H1 (cell line): ENCODE measurements at regions not wholly inside any gene's neighbourhood (a gene's known extent, or its start where the extent isn't known, plus 50 kb on each side); places are given as distances from the start of the nearest gene placed in this dataset.

ENCODE experiments used
- POLR2AphosphoS5 ChIP-seq: IDR thresholded peaks from 2 replicates; pipeline ENCODE4 v1.6.1; 2011; ENCODE audit warnings: low read depth, low read length
- ZNF274 ChIP-seq: IDR thresholded peaks from 2 replicates; pipeline ENCODE4 v1.7.0; 2012; ENCODE audit warnings: low read length, borderline replicate concordance; ENCODE audit errors: extremely low read depth
- TF ChIP-seq, protein P1 (sequence below), 3 experiments: IDR thresholded peaks; 1 replicate in 2 of 3; 2 replicates in 1 of 3; pipeline versions ENCODE4 v1.5.1 to v1.6.1; 2011; ENCODE audit warnings: low read length in 3 of 3, mild to moderate bottlenecking in 3 of 3, inconsistent platforms in 2 of 3, low read depth in 1 of 3, moderate library complexity in 1 of 3; ENCODE audit not compliant: insufficient read depth in 1 of 3; ENCODE audit errors: control extremely low read depth in 1 of 3

DNA sequence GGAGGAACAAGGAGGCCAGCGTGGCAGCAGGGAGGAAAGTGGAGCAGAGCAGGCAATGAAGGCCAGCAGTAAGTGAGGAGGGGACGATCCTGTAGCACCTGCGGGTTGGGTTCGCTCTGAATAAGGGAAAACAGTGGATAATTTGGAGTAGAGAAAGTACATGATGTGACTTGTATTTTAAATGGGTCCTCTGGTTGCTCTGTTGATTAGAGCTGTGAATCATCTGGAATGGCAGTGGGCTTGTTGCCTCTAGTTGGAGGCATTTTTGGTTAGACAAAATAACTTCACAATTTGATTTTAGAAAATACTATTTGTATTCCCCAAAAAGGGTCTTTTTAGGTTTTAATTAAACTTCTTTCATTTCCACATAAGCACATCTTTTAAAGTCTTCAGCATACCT lies 277.4 kb downstream of the ARL4A start:
- TF ChIP-seq POLR2AphosphoS5 (no peak), ZNF274 (no peak)
- TF ChIP-seq, protein P1, sequence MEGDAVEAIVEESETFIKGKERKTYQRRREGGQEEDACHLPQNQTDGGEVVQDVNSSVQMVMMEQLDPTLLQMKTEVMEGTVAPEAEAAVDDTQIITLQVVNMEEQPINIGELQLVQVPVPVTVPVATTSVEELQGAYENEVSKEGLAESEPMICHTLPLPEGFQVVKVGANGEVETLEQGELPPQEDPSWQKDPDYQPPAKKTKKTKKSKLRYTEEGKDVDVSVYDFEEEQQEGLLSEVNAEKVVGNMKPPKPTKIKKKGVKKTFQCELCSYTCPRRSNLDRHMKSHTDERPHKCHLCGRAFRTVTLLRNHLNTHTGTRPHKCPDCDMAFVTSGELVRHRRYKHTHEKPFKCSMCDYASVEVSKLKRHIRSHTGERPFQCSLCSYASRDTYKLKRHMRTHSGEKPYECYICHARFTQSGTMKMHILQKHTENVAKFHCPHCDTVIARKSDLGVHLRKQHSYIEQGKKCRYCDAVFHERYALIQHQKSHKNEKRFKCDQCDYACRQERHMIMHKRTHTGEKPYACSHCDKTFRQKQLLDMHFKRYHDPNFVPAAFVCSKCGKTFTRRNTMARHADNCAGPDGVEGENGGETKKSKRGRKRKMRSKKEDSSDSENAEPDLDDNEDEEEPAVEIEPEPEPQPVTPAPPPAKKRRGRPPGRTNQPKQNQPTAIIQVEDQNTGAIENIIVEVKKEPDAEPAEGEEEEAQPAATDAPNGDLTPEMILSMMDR (IDR thresholded peaks at IDR 0.05; ENCODE audit: control extremely low read depth in 1 of 3, insufficient read depth in 1 of 3, low read depth in 1 of 3, low read length in 3 of 3): no peak
